ENCODE measurements at regions not wholly inside any gene's neighbourhood (a gene's known extent, or its start where the extent isn't known, plus 50 kb on each side); places are given as distances from the start of the nearest gene placed in this dataset.

- Histone ChIP-seq H3K4me3 (no peak overlapping the region), H3K27ac (no peak overlapping the region), H3K9ac (ENCODE audit: insufficient read length) (no peak overlapping the region), H3K36me3 (ENCODE audit: insufficient read depth, low read length) (no peaks in the 10 kb centered on the region), H3K9me3 (ENCODE audit: low read depth, low read length) (no peaks in the 10 kb centered on the region)
- DNase-seq (ENCODE audit: low read depth, low spot score) = no peak
- TF ChIP-seq EZH2 (IDR thresholded peaks at IDR 0.05) = no peak
- TF ChIP-seq POLR2AphosphoS5 (IDR thresholded peaks at IDR 0.05; ENCODE audit: borderline replicate concordance, low read depth, low read length) = no peak
- TF ChIP-seq FOXP2 (optimal IDR thresholded peaks at IDR 0.05; ENCODE audit: control extremely low read depth, extremely low read length, insufficient read depth) = no peak
These were observed 100.4 kb upstream of the FAM174A start for GRCh38 chr5:100434815-100435214.

GRCh38 chr5:100432741-100433140, 102.4 kb upstream of the FAM174A start:
- no peak overlapping the region for H3K9ac ChIP-seq (ENCODE audit: insufficient read length)
- H3K27ac ChIP-seq = no peak overlapping the region
- no peaks in the 10 kb centered on the region for H3K9me3 ChIP-seq (ENCODE audit: low read depth, low read length)
- no peak for TF ChIP-seq FOXP2 (optimal IDR thresholded peaks at IDR 0.05; ENCODE audit: control extremely low read depth, extremely low read length, insufficient read depth)
- TF ChIP-seq POLR2AphosphoS5 (IDR thresholded peaks at IDR 0.05; ENCODE audit: borderline replicate concordance, low read depth, low read length) = no peak
- TF ChIP-seq EZH2 (IDR thresholded peaks at IDR 0.05) = no peak
- H3K36me3 ChIP-seq (ENCODE audit: insufficient read depth, low read length) = no peaks in the 10 kb centered on the region
- H3K4me3 ChIP-seq = no peak overlapping the region
- no peak for DNase-seq (ENCODE audit: low read depth, low spot score)

GRCh38 chr5:100430268-100431195, 104.6 kb upstream of the FAM174A start:
- Histone ChIP-seq H3K4me3 (no peak overlapping the region), H3K9ac (ENCODE audit: insufficient read length) (no peak overlapping the region), H3K27ac (no peak overlapping the region), H3K9me3 (ENCODE audit: low read depth, low read length) (no peaks in the 10 kb centered on the region), H3K36me3 (ENCODE audit: insufficient read depth, low read length) (no peaks in the 10 kb centered on the region)
- TF ChIP-seq POLR2AphosphoS5 (IDR thresholded peaks at IDR 0.05; ENCODE audit: borderline replicate concordance, low read depth, low read length) (no peak), FOXP2 (optimal IDR thresholded peaks at IDR 0.05; ENCODE audit: control extremely low read depth, extremely low read length, insufficient read depth) (no peak), EZH2 (IDR thresholded peaks at IDR 0.05) (no peak)
- peak; percentile 18 for DNase-seq (ENCODE audit: low read depth, low spot score)

GRCh38 chr5:100424787-100425186, 110.4 kb upstream of the FAM174A start:
- Histone ChIP-seq H3K27ac (no peak overlapping the region), H3K9me3 (ENCODE audit: low read depth, low read length) (no peaks in the 10 kb centered on the region; the same call in 1 of the 2 replicates), H3K36me3 (ENCODE audit: insufficient read depth, low read length) (no peaks in the 10 kb centered on the region), H3K4me3 (no peak overlapping the region), H3K9ac (ENCODE audit: insufficient read length) (no peak overlapping the region)
- DNase-seq (ENCODE audit: low read depth, low spot score) = no peak
- TF ChIP-seq EZH2 (IDR thresholded peaks at IDR 0.05) = no peak
- TF ChIP-seq FOXP2 (optimal IDR thresholded peaks at IDR 0.05; ENCODE audit: control extremely low read depth, extremely low read length, insufficient read depth) = no peak
- TF ChIP-seq POLR2AphosphoS5 (IDR thresholded peaks at IDR 0.05; ENCODE audit: borderline replicate concordance, low read depth, low read length) = no peak

- no peak overlapping the region for H3K4me3 ChIP-seq
- H3K9me3 ChIP-seq (ENCODE audit: low read depth, low read length) = no peaks in the 10 kb centered on the region; the same call in 1 of the 2 replicates
- TF ChIP-seq EZH2 (IDR thresholded peaks at IDR 0.05) (no peak), FOXP2 (optimal IDR thresholded peaks at IDR 0.05; ENCODE audit: control extremely low read depth, extremely low read length, insufficient read depth) (no peak), POLR2AphosphoS5 (IDR thresholded peaks at IDR 0.05; ENCODE audit: borderline replicate concordance, low read depth, low read length) (no peak)
- no peaks in the 10 kb centered on the region for H3K36me3 ChIP-seq (ENCODE audit: insufficient read depth, low read length)
- H3K9ac ChIP-seq (ENCODE audit: insufficient read length) = no peak overlapping the region
- DNase-seq (ENCODE audit: low read depth, low spot score) = no peak
- H3K27ac ChIP-seq = no peak overlapping the region
These were observed 111.2 kb upstream of the FAM174A start for GRCh38 chr5:100424017-100424416.

- Histone ChIP-seq H3K27ac (no peak overlapping the region), H3K9me3 (ENCODE audit: low read depth, low read length) (no peaks in the 10 kb centered on the region; the same call in 1 of the 2 replicates), H3K4me3 (no peak overlapping the region), H3K36me3 (ENCODE audit: insufficient read depth, low read length) (no peaks in the 10 kb centered on the region), H3K9ac (ENCODE audit: insufficient read length) (no peak overlapping the region)
- DNase-seq (ENCODE audit: low read depth, low spot score) = no peak
- no peak for TF ChIP-seq POLR2AphosphoS5 (IDR thresholded peaks at IDR 0.05; ENCODE audit: borderline replicate concordance, low read depth, low read length)
- no peak for TF ChIP-seq FOXP2 (optimal IDR thresholded peaks at IDR 0.05; ENCODE audit: control extremely low read depth, extremely low read length, insufficient read depth)
- no peak for TF ChIP-seq EZH2 (IDR thresholded peaks at IDR 0.05)
These were observed 111.8 kb upstream of the FAM174A start for GRCh38 chr5:100423330-100423729.

GRCh38 chr5:100421360-100421759, 113.8 kb upstream of the FAM174A start:
- H3K9me3 ChIP-seq (ENCODE audit: low read depth, low read length) = no peaks in the 10 kb centered on the region; the same call in 1 of the 2 replicates
- no peak overlapping the region for H3K4me3 ChIP-seq
- H3K9ac ChIP-seq (ENCODE audit: insufficient read length) = no peak overlapping the region
- no peak for DNase-seq (ENCODE audit: low read depth, low spot score)
- no peak overlapping the region for H3K27ac ChIP-seq
- no peak for TF ChIP-seq EZH2 (IDR thresholded peaks at IDR 0.05)
- TF ChIP-seq FOXP2 (optimal IDR thresholded peaks at IDR 0.05; ENCODE audit: control extremely low read depth, extremely low read length, insufficient read depth) = no peak
- no peak for TF ChIP-seq POLR2AphosphoS5 (IDR thresholded peaks at IDR 0.05; ENCODE audit: borderline replicate concordance, low read depth, low read length)
- no peaks in the 10 kb centered on the region for H3K36me3 ChIP-seq (ENCODE audit: insufficient read depth, low read length)

GRCh38 chr5:100418231-100418630, 116.9 kb upstream of the FAM174A start:
- H3K36me3 ChIP-seq (ENCODE audit: insufficient read depth, low read length) = no peaks in the 10 kb centered on the region
- H3K9me3 ChIP-seq (ENCODE audit: low read depth, low read length) = no peaks in the 10 kb centered on the region
- TF ChIP-seq FOXP2 (optimal IDR thresholded peaks at IDR 0.05; ENCODE audit: control extremely low read depth, extremely low read length, insufficient read depth) (no peak), POLR2AphosphoS5 (IDR thresholded peaks at IDR 0.05; ENCODE audit: borderline replicate concordance, low read depth, low read length) (no peak), EZH2 (IDR thresholded peaks at IDR 0.05) (no peak)
- H3K9ac ChIP-seq (ENCODE audit: insufficient read length) = no peak overlapping the region
- no peak overlapping the region for H3K4me3 ChIP-seq
- no peak for DNase-seq (ENCODE audit: low read depth, low spot score)
- H3K27ac ChIP-seq = no peak overlapping the region
